Endothelial cell of umbilical vein (primary cell): ENCODE measurements at regions not wholly inside any gene's neighbourhood (a gene's known extent, or its start where the extent isn't known, plus 50 kb on each side); places are given as distances from the start of the nearest gene placed in this dataset.

ENCODE experiments used
- BruUV-seq: library from RNA; stranded (reverse); fragments of 400-500 nt; replicated peaks from 2 replicates; lab custom pipeline; 2021; lab: Mats Ljungman, UMichigan
- CTCF ChIA-PET: fragments of 300-600, 350-600 bp; sonication (Branson Sonifier 250); formaldehyde crosslinking; loops from one replicate; lab custom pipeline; 2021; ENCODE audit warnings: antibody characterized with exemption, inconsistent platforms; lab: Charles Lee
- POLR2A ChIA-PET: fragments of 300-600, 350-600 bp; sonication (Branson Sonifier 250); formaldehyde crosslinking; loops from one replicate; lab custom pipeline; 2021; ENCODE audit warnings: antibody characterized with exemption, inconsistent platforms; lab: Charles Lee
- DNase-seq: peaks from one replicate; pipeline ENCODE4 v3.0.0-alpha.2; 2011; ENCODE audit warnings: low read depth, low spot score
- FAIRE-seq: peaks from 2 replicates; lab custom pipeline; 2011; peaks lifted over from hg19 to GRCh38; lab: Jason Lieb, UNC
- H2AFZ ChIP-seq: 2 replicates; pipeline ENCODE4 v1.6.0; 2012; ENCODE audit warnings: low read depth, low read length, control low read depth, inconsistent platforms
- H3K27ac ChIP-seq: 2 replicates; pipeline ENCODE4 v1.5.1; 2011; ENCODE audit warnings: low read depth, mild to moderate bottlenecking, control low read depth, low read length, moderate library complexity; ENCODE audit not compliant: insufficient read depth
- H3K27me3 ChIP-seq, 2 experiments: 2 replicates each; pipeline versions ENCODE4 v1.6.0 to v1.6.1; 2011; ENCODE audit warnings: low read length in 2 of 2, mixed read lengths in 1 of 2; ENCODE audit not compliant: control insufficient read depth in 2 of 2, insufficient read depth in 2 of 2
- H3K36me3 ChIP-seq, 2 experiments: 2 replicates in 1 of 2; 3 replicates in 1 of 2; pipeline ENCODE4 v1.5.1; 2011; ENCODE audit warnings: low read length in 2 of 2, mild to moderate bottlenecking in 1 of 2, moderate library complexity in 1 of 2; ENCODE audit not compliant: control insufficient read depth in 2 of 2, insufficient read depth in 2 of 2; ENCODE audit errors: extremely low read depth in 1 of 2
- H3K4me1 ChIP-seq: 3 replicates; pipeline ENCODE4 v1.5.1; 2011; ENCODE audit warnings: mild to moderate bottlenecking, low read length; ENCODE audit not compliant: control insufficient read depth, insufficient read depth; ENCODE audit errors: extremely low read depth
- H3K4me2 ChIP-seq: 2 replicates; pipeline ENCODE4 v1.6.1; 2011; ENCODE audit warnings: low read length, control low read depth, mixed read lengths; ENCODE audit not compliant: insufficient read depth
- H3K4me3 ChIP-seq, 3 experiments: fragments of 200-600 bp in 1 of 3; sonication (generic), shearing (Covaris generic) in 1 of 3; replicated peaks in 1 of 3; 2 replicates each; pipeline ENCODE4 v1.5.1; 2011 to 2016; ENCODE audit warnings: control low read depth in 3 of 3, low read length in 3 of 3, mild to moderate bottlenecking in 2 of 3, inconsistent platforms in 1 of 3, low read depth in 1 of 3, moderate library complexity in 1 of 3; ENCODE audit not compliant: insufficient read depth in 1 of 3
- H3K79me2 ChIP-seq: 2 replicates; pipeline ENCODE4 v1.6.0; 2012; ENCODE audit warnings: low read length, inconsistent platforms; ENCODE audit not compliant: control insufficient read depth, insufficient read depth
- H3K9ac ChIP-seq: replicated peaks from 2 replicates; pipeline ENCODE3; 2011; ENCODE audit warnings: low read length, control low read depth; ENCODE audit not compliant: insufficient read depth; ENCODE audit errors: extremely low read depth
- H3K9me1 ChIP-seq: replicated peaks from 3 replicates; pipeline ENCODE4 v1.6.0; 2011; ENCODE audit warnings: mild to moderate bottlenecking, low read length; ENCODE audit not compliant: control insufficient read depth, insufficient read depth; ENCODE audit errors: extremely low read depth
- H3K9me3 ChIP-seq: replicated peaks from 2 replicates; pipeline ENCODE4 v1.5.1; 2012; ENCODE audit warnings: low read length, inconsistent platforms; ENCODE audit not compliant: control insufficient read depth, insufficient read depth
- H4K20me1 ChIP-seq: replicated peaks from 2 replicates; pipeline ENCODE3; 2011; ENCODE audit warnings: mild to moderate bottlenecking, low read length; ENCODE audit not compliant: control insufficient read depth, insufficient read depth; ENCODE audit errors: extremely low read depth
- EZH2 ChIP-seq: IDR thresholded peaks from 2 replicates; pipeline ENCODE4 v1.6.1; 2012; ENCODE audit warnings: borderline replicate concordance, low read depth, mild to moderate bottlenecking, moderate library complexity, low read length, inconsistent platforms; ENCODE audit not compliant: severe bottlenecking
- FOS ChIP-seq: IDR thresholded peaks from 2 replicates; pipeline ENCODE4 v1.6.1; 2011; ENCODE audit warnings: mild to moderate bottlenecking, low read length, moderate library complexity, borderline replicate concordance; ENCODE audit not compliant: insufficient read depth
- GATA2 ChIP-seq: IDR thresholded peaks from 2 replicates; pipeline ENCODE4 v1.7.0; 2011; ENCODE audit warnings: low read depth, mild to moderate bottlenecking, moderate library complexity, mixed read lengths, low read length; ENCODE audit not compliant: insufficient read length, insufficient read depth
- JUN ChIP-seq: IDR thresholded peaks from 2 replicates; pipeline ENCODE4 v1.6.1; 2011; ENCODE audit warnings: borderline replicate concordance, low read depth; ENCODE audit not compliant: insufficient read length, insufficient read depth
- MYC ChIP-seq: IDR thresholded peaks from one replicate; pipeline ENCODE4 v1.6.1; 2011; ENCODE audit warnings: mild to moderate bottlenecking, low read depth, low read length
- POLR2A ChIP-seq: IDR thresholded peaks from 2 replicates; pipeline ENCODE4 v1.6.1; 2012; ENCODE audit warnings: low read depth, mild to moderate bottlenecking, control low read depth, low read length
- POLR2AphosphoS5 ChIP-seq: IDR thresholded peaks from 2 replicates; pipeline ENCODE4 v1.6.1; 2012; ENCODE audit warnings: low read depth, mild to moderate bottlenecking, control low read depth, low read length, moderate library complexity; ENCODE audit not compliant: insufficient read depth
- dilution Hi-C: fragments of 300-500 bp; cut with MboI; formaldehyde crosslinking; loops from one replicate; pipeline ENCODE4 v1.15.0; 2019; ENCODE audit warnings: low sequenced_read_pairs; ENCODE audit not compliant: extremely low pct_ligation_motif_present
- intact Hi-C: fragments of 100-400 bp; cut with micrococcal nuclease; formaldehyde crosslinking; loops from one replicate; pipeline ENCODE4 v1.10.0; 2022
- TF ChIP-seq, protein P1 (sequence below), 2 donors: IDR thresholded peaks; 1 replicate in 1 of 2; 2 replicates in 1 of 2; pipeline ENCODE4 v1.5.1; 2011; ENCODE audit warnings: low read length in 2 of 2, mild to moderate bottlenecking in 2 of 2, moderate library complexity in 2 of 2, control low read depth in 1 of 2, inconsistent platforms in 1 of 2, low read depth in 1 of 2; ENCODE audit not compliant: insufficient read depth in 1 of 2; ENCODE audit errors: extremely low read depth in 1 of 2
- TF ChIP-seq, protein P2 (sequence below): IDR thresholded peaks from 2 replicates; pipeline ENCODE4 v1.6.1; 2011; ENCODE audit not compliant: insufficient read depth, insufficient read length

DNA sequence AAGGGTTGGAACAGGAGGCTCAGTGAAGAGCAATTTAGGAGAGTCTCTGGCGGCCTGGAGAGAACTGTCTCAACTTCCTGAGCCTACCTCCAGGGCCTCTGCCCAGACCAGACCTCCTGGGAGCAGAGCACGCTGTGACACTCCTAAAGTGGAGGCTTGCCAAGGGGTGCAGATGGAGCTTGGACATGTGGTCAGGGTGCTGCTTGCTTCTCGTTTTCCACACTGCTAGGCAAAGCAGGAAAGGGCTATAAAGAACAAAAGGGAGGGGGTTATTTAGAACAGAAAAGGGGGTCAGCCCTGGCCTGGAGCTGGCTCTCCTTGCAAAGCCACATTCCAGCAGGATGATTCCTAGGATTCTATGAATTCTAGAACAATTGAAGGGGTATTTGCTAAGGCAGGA lies 145.7 kb upstream of the GGTLC1 start:
- ChIA-PET POLR2A (no interaction called here), CTCF (interaction anchor here (1.0 to 1.7 kb wide), 3 partner anchors 11 to 32 kb away, joined by 3 to 4 read pairs (median 3); no protein-coding TSS in a partner anchor)
- Histone ChIP-seq H3K27me3 (no peaks in the 10 kb centered on the region), H4K20me1 (no peaks in the 10 kb centered on the region), H3K79me2 (no peaks in the 10 kb centered on the region), H3K4me2 (no peak overlapping the region), H3K4me1 (peaks cover 10% of the 10 kb centered on the region), H3K36me3 (no peaks in the 10 kb centered on the region), H3K9me3 (no peaks in the 10 kb centered on the region), H2AFZ (no peak overlapping the region), H3K9ac (no peak overlapping the region), H3K9me1 (no peaks in the 10 kb centered on the region), H3K4me3 (no peak overlapping the region), H3K27ac (no peak overlapping the region)
- TF ChIP-seq GATA2 (no peak), MYC (no peak), POLR2AphosphoS5 (no peak), JUN (no peak), FOS (no peak), EZH2 (no peak), POLR2A (no peak)
- TF ChIP-seq, protein P1, sequence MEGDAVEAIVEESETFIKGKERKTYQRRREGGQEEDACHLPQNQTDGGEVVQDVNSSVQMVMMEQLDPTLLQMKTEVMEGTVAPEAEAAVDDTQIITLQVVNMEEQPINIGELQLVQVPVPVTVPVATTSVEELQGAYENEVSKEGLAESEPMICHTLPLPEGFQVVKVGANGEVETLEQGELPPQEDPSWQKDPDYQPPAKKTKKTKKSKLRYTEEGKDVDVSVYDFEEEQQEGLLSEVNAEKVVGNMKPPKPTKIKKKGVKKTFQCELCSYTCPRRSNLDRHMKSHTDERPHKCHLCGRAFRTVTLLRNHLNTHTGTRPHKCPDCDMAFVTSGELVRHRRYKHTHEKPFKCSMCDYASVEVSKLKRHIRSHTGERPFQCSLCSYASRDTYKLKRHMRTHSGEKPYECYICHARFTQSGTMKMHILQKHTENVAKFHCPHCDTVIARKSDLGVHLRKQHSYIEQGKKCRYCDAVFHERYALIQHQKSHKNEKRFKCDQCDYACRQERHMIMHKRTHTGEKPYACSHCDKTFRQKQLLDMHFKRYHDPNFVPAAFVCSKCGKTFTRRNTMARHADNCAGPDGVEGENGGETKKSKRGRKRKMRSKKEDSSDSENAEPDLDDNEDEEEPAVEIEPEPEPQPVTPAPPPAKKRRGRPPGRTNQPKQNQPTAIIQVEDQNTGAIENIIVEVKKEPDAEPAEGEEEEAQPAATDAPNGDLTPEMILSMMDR (IDR thresholded peaks at IDR 0.05; ENCODE audit: extremely low read depth in 1 of 2, insufficient read depth in 1 of 2, low read depth in 1 of 2, low read length in 2 of 2), result no peak
- TF ChIP-seq, protein P2, sequence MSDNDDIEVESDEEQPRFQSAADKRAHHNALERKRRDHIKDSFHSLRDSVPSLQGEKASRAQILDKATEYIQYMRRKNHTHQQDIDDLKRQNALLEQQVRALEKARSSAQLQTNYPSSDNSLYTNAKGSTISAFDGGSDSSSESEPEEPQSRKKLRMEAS, result no peak
- BruUV-seq, result no TSS peak
- intact Hi-C loops, result no loop called here
- FAIRE-seq (no peak), DNase-seq (no peak)
- dilution Hi-C loops, result no loop called here
